A673 (cell line): ENCODE measurements at regions not wholly inside any gene's neighbourhood (a gene's known extent, or its start where the extent isn't known, plus 50 kb on each side); places are given as distances from the start of the nearest gene placed in this dataset.
A peak's percentile ranks its signal among the peaks of the same experiment; 100 is the strongest.

Experiments
- BruUV-seq: library from RNA; stranded (reverse); fragments of 400-500 nt; replicated peaks from 2 replicates; lab custom pipeline; 2021; lab: Mats Ljungman, UMichigan
- CTCF ChIA-PET: fragments of 300-600 bp; sonication (Branson Sonifier 250); formaldehyde crosslinking; loops from one replicate; lab custom pipeline; 2022; ENCODE audit warnings: antibody characterized with exemption; lab: Charles Lee
- POLR2A ChIA-PET: fragments of 300-600 bp; sonication (Branson Sonifier 250); formaldehyde crosslinking; loops from one replicate; lab custom pipeline; 2022; ENCODE audit warnings: antibody characterized with exemption; ENCODE audit not compliant: low non-redundant PET; lab: Charles Lee
- DNase-seq: peaks from one replicate; pipeline ENCODE4 v3.0.0-alpha.2; 2015; ENCODE audit warnings: low spot score
- H3K27ac ChIP-seq: fragments of 200-600 bp; sonication (generic); 2 replicates; pipeline ENCODE4 v1.5.1; 2016; ENCODE audit warnings: mixed run types, low read depth, mild to moderate bottlenecking, mixed read lengths, antibody characterized with exemption, low read length; ENCODE audit not compliant: poor library complexity, severe bottlenecking
- H3K27me3 ChIP-seq: fragments of 200-600 bp; sonication (generic); replicated peaks from 2 replicates; pipeline ENCODE4 v1.6.1; 2017; ENCODE audit warnings: mixed run types, low read depth, mild to moderate bottlenecking, mixed read lengths, antibody characterized with exemption, low read length; ENCODE audit not compliant: insufficient read depth, poor library complexity
- H3K36me3 ChIP-seq: fragments of 200-600 bp; sonication (generic); 2 replicates; pipeline ENCODE4 v1.6.1; 2016; ENCODE audit warnings: mixed run types, mild to moderate bottlenecking, mixed read lengths, antibody characterized with exemption, low read length; ENCODE audit not compliant: insufficient read depth, poor library complexity, severe bottlenecking
- H3K4me1 ChIP-seq: fragments of 200-600 bp; sonication (generic); 2 replicates; pipeline ENCODE4 v1.6.1; 2017; ENCODE audit warnings: mixed run types, mild to moderate bottlenecking, mixed read lengths, antibody characterized with exemption, low read length; ENCODE audit not compliant: insufficient read depth, poor library complexity, severe bottlenecking
- H3K4me3 ChIP-seq: fragments of 200-600 bp; sonication (generic); 2 replicates; pipeline ENCODE4 v1.5.1; 2016; ENCODE audit warnings: low read depth, mixed run types, mild to moderate bottlenecking, mixed read lengths, low read length; ENCODE audit not compliant: poor library complexity, severe bottlenecking
- H3K9me3 ChIP-seq: fragments of 200-600 bp; sonication (generic); 2 replicates; pipeline ENCODE4 v1.6.1; 2016; ENCODE audit warnings: mixed run types, low read depth, mild to moderate bottlenecking, mixed read lengths, antibody characterized with exemption, low read length; ENCODE audit not compliant: poor library complexity, severe bottlenecking
- CTCF ChIP-seq: fragments of 300-800, 200-600 bp; sonication (generic); conservative IDR thresholded peaks from 2 replicates; pipeline ENCODE4 v1.5.1; 2017; ENCODE audit warnings: low read depth, mild to moderate bottlenecking, antibody characterized with exemption, low read length, moderate library complexity, mixed read lengths
- EZH2 ChIP-seq: fragments of 200-600 bp; sonication (generic); IDR thresholded peaks from 2 replicates; pipeline ENCODE4 v1.6.1; 2017; ENCODE audit warnings: borderline replicate concordance, low read depth, mild to moderate bottlenecking, mixed read lengths, antibody characterized with exemption, low read length; ENCODE audit not compliant: poor library complexity, severe bottlenecking
- intact Hi-C: fragments of 100-400 bp; cut with micrococcal nuclease; formaldehyde crosslinking; loops from one replicate; pipeline ENCODE4 v1.10.0; 2022; ENCODE audit not compliant: unreplicated experiment

DNA sequence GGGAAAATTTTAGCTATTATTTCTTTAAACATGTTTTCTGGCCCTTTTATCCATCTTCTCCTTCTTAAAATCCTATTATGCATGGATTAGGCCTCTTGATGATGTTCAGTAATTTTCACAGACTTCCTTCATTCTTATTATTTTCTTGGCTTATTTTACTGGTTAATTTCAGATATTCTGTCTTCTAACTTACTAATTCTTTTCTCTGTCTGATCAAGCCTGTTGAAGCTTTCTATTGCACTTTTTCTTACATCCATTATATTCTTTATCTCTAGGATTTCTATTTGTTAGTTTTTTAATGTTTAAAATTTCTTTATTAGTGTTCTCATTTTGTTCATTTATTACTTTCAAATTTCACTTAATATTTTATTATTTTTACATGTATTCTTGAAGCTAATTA, 105.3 kb upstream of the GALNT13 start:
- intact Hi-C loops = no loop called here
- CTCF ChIA-PET = no interaction called here

GRCh38 chr2:153770359-153770991, 101.2 kb upstream of the GALNT13 start:
- peak; percentile 2 for DNase-seq
- intact Hi-C loops = no loop called here
- CTCF ChIA-PET = no interaction called here

More for the DNA sequence above, 105.3 kb upstream of the GALNT13 start:
- no peak for TF ChIP-seq CTCF
- TF ChIP-seq EZH2 = no peak
- Histone ChIP-seq H3K9me3 (peaks cover 17% of the 10 kb centered on the region), H3K36me3 (no peaks in the 10 kb centered on the region), H3K27me3 (no peaks in the 10 kb centered on the region), H3K27ac (no peak overlapping the region), H3K4me1 (no peaks in the 10 kb centered on the region), H3K4me3 (no peak overlapping the region)
- POLR2A ChIA-PET = no interaction called here
- no TSS peak for BruUV-seq
- DNase-seq = no peak

GRCh38 chr2:153780241-153780640, 91.5 kb upstream of the GALNT13 start:
- intact Hi-C loops = no loop called here
- CTCF ChIA-PET = no interaction called here
- no peak overlapping the region for H3K27ac ChIP-seq
- H3K4me3 ChIP-seq = no peak overlapping the region
- TF ChIP-seq CTCF (no peak), EZH2 (no peak)
- no peaks in the 10 kb centered on the region for H3K27me3 ChIP-seq
- no peak for DNase-seq
- no peaks in the 10 kb centered on the region for H3K4me1 ChIP-seq
- H3K36me3 ChIP-seq = no peaks in the 10 kb centered on the region
- no peaks in the 10 kb centered on the region for H3K9me3 ChIP-seq
- POLR2A ChIA-PET = no interaction called here
- BruUV-seq = no TSS peak

More at GRCh38 chr2:153770359-153770991, 101.2 kb upstream of the GALNT13 start:
- no peaks in the 10 kb centered on the region for H3K27me3 ChIP-seq
- no TSS peak for BruUV-seq
- no peak overlapping the region for H3K4me3 ChIP-seq
- TF ChIP-seq CTCF = peak; percentile 28; the same call in 1 of the 2 replicates
- no peak for TF ChIP-seq EZH2
- H3K4me1 ChIP-seq = no peaks in the 10 kb centered on the region
- no peak overlapping the region for H3K27ac ChIP-seq
- no peaks in the 10 kb centered on the region for H3K36me3 ChIP-seq
- POLR2A ChIA-PET = no interaction called here
- H3K9me3 ChIP-seq = peaks cover 13% of the 10 kb centered on the region
